ENCODE measurements at regions not wholly inside any gene's neighbourhood (a gene's known extent, or its start where the extent isn't known, plus 50 kb on each side); places are given as distances from the start of the nearest gene placed in this dataset.

- DNase-seq, result no peak
Observed at GRCh38 chr14:97215263-97215969, 418.2 kb downstream of the VRK1 start.

DNA sequence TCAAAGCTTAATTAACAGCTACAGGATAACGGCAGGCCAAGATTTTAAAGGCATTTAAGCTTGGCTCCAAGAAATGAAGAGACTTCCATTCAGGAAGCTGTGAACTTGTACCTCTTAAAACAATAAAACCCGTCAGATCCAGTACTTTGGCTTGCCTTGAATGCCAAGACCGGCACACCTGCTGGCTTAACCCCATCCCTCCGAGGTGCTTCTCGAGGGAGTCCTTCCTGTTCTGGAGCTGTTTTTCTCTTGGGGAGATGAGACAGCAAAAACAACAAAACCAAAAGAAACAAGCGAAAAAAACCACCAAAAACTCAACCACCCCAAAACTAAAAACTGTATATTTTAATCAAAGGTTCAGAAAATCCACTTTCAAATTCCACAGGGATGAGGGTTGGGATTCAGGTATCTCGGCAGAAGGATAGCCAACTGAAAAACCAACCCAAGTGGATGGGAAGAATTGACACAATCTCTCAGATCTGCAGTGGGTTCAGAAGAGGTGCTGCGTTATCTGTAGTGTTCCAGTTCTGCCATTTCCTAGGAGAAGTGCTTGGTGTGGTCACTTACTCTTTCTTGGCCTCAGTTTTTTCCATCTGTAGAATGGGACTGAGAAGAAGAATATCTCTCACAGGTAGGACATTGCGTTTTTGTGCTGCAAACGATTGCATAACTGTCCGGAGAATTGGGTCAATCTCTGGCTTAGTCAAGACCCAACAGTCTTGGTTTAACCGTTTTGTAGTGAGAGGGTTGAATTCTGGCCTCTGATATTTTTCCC lies 420.1 kb downstream of the VRK1 start:
- DNase-seq, result no peak

DNA sequence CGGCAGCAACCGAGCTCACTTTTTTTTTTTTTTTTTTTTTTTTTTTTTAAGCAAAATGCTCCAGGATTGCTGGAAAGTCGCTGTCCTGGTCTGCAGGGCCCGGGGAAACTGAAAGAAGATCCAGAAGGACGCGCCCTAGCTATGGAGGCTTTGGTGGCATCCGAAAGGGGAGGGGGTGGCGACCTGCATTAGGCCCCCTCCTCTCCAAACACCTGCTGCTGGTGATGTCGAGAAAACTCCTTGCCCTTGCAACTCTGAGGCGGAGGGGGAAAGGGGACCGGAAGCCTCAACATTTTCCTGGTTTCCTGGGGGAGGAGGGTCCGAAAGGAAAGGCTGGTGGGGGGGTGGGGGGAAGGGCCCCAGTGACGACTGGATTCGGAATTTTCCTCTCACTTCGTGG lies 421.1 kb downstream of the VRK1 start:
- DNase-seq, result no peak

DNA sequence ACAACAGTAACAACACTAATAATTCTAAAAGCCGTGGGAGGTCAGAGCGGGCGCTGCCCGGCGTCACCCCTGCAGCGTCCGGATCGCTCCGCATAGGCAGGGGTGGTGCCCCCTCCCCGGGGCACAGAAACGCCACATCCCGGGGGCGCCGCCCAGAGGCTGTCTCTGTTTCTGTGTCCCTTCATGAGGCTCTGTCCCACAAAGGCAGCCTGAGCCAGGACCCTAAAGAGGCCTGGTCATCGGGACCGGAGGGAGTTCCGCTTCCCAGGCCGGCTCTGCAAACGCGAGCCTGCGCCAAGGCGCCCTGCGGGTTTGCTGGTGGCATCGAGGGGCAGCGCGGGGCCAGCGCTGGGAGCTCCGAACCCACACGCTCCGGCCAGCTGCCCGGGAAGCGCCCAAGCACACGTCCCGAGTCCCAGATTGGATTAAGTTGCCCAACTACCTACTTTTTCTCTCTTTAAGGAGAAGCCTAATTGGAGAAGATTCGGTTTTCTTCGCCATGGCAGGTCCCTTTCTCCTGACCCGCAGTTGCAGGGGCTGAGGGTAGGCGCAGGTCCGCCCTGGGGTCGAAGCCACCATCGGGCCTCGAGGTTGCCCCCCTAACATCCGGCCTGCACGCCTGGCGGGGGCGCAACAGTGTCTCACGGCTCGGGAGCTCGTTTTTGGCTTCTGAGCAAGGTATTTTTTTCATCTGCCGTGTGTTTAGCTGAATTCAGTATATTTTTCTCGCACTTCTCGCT lies 421.7 kb downstream of the VRK1 start:
- peak in 2 of 5 donors; percentile 2 to 16 for DNase-seq

DNA sequence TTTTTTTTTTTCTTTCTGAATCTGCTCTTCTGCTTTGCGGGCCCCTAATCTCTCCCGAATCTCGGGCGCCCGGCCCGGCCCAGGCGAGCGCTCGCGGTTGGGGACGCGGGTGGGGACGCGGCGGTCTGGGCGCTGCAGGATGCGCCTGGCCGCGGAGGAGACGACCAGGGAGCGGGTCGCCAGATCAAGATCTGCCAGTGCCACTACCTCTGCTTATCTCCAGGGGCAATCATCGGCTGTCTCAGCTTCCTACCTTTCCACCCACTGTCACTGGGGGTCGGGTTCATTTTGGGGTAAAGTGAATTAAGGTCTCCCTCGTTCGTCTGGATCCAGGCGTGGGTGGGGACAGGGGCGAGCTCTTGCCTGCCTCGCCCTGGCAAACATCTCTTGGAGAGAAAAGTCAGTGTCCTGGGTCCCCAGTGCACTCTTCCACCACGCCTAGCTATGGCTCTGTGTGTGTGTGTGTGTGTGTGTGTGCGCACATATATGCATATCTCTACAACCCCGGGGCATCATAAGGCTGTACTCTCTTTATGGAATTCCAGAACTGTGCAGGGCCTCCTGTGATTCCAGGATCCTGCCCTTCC lies 422.3 kb downstream of the VRK1 start:
- peak in 1 of 5 donors; percentile 2 for DNase-seq

DNA sequence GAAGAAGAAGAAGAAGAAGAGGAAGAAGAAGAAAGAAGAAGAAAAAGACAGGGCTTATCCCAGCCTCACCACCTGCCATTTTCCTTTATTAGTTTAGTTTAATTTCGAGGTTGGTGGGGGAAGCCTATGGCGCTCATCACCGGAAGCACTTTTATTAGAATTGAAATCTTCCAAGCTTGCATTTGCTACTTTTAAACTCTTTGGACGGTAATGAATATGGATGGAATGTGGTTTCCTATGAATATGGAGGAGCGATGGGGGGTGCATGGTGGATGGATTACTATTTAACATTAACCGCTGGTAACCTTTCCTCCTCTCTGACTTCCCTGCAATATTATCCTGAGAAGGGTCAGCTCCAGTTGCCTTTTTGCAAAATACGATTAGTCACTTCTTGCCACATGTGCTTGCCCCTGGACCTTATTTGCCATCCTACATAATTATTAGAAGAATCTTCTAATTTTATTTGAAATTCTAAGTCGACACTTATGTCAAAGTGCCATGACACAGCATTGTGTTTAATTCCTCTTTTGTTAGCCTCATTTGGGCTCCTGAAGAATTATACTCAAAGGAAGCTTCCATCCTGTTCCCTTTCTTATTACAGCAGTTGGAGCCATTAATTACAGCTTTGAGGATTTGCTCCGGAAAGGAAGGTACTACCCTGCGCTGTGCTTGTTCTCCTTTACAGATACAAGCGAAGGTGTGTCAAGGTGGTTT lies 424.5 kb downstream of the VRK1 start:
- DNase-seq, result no peak

- DNase-seq, result no peak
Observed at GRCh38 chr14:97224016-97224415, 426.8 kb downstream of the VRK1 start.

- no peak for DNase-seq
Observed at GRCh38 chr14:97230051-97230450, 432.9 kb downstream of the VRK1 start.

GRCh38 chr14:97233319-97233985 lies 436.3 kb downstream of the VRK1 start:
- DNase-seq, result no peak

GRCh38 chr14:97246648-97247047 lies 449.5 kb downstream of the VRK1 start:
- DNase-seq, result no peak

GRCh38 chr14:97248973-97249372 lies 451.8 kb downstream of the VRK1 start:
- no peak for DNase-seq

- no peak for DNase-seq
Observed at GRCh38 chr14:97250931-97251330, 453.7 kb downstream of the VRK1 start.

GRCh38 chr14:97251491-97252155 lies 454.4 kb downstream of the VRK1 start:
- peak in 1 of 5 donors; percentile 8 for DNase-seq

- no peak for DNase-seq
Observed at GRCh38 chr14:97253756-97254155, 456.6 kb downstream of the VRK1 start.

DNA sequence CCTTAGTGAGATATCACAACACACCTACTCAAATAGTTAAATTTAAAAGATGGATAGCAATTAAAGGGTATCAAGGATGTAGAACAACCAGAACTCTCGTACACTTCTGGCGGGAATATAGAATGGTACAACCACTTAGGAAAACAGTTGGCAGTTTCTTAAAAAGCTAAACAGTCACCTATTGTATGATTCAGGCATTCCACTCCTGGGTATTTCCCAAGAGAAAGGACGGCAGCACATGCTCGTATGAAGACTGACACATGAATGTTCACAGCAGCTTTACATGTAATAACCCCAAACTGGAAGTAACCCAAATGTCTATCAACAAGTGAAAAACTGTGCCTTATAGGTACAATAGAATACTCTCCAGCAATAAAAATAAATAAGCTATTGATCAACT lies 465.2 kb downstream of the VRK1 start:
- no peak for DNase-seq

DNA sequence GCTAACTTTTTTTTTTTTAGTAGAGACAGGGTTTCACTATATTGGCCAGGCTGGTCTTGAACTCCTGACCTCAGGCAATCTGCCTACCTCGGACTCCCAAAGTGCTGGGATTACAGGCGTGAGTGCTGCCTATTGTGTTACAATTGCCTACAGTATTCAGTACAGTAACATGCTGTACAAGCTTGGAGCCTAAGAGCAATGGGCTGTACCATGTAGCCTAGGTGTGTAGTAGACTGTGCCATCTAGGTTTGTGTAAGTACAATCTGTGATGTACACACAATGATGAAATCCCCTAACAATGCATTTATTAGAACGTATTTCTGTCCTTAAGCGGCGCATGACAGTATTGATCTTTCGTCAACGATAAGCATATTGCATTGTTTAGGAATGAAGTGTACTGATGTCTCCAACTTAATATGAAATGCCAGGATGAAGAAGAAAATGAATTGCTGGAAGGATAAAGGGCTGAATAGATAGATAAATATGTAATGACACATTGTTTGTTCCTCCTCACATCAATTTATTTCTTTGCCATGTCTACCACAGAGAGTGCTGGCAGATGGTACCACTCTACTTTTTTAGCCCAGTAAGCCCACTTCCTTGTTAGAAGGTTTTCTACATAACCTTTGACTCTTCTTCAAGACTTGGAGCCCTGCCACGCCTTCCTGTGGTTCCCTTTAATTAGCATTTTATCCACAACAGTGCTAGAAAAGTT lies 467.5 kb downstream of the VRK1 start:
- DNase-seq, result no peak

DNA sequence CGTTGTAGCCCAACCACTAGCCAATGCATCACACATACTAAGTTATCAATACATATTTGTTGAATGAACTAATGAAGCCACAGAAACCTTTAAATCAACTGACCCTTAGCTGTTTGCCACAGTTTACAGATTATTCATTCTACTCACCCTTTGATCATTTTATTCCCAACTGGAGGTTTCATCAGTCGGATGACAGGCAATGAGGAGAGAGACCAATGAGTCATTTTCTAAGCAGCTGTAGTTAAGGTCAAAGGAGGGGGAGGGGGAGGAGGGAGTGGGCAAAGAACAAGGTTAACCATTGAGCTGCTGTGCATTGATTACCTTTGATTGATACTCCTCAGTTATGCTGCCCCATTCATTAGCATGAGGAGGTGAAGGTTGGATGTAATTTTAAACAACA lies 469.5 kb downstream of the VRK1 start:
- no peak for DNase-seq

GRCh38 chr14:97267509-97267908 lies 470.3 kb downstream of the VRK1 start:
- DNase-seq, result no peak

GRCh38 chr14:97268097-97268496 lies 470.9 kb downstream of the VRK1 start:
- no peak for DNase-seq

GRCh38 chr14:97270308-97270707 lies 473.1 kb downstream of the VRK1 start:
- DNase-seq, result no peak

- DNase-seq, result no peak
Observed at GRCh38 chr14:97271451-97271960, 474.3 kb downstream of the VRK1 start.
